T-helper 2 cell treated with Interferon-gamma antibody and Interleukin-4, amounts not matched to agents 5 μg/mL and 100 μg/mL, for 36 hours (primary cell): ENCODE measurements at regions not wholly inside any gene's neighbourhood (a gene's known extent, or its start where the extent isn't known, plus 50 kb on each side); places are given as distances from the start of the nearest gene placed in this dataset.

Source experiments
- DNase-seq: peaks from one replicate; pipeline ENCODE4 v3.0.0; 2021; ENCODE audit warnings: low spot score
- H3K27ac Mint-ChIP-seq: one replicate; pipeline ENCODE4 v1.8.0; 2021; ENCODE audit warnings: mild to moderate bottlenecking, mixed read lengths
- H3K27me3 Mint-ChIP-seq: one replicate; pipeline ENCODE4 v1.8.0; 2021; ENCODE audit warnings: low read depth, mixed read lengths
- H3K36me3 Mint-ChIP-seq: one replicate; pipeline ENCODE4 v1.8.0; 2021; ENCODE audit warnings: low read depth, mixed read lengths
- H3K4me1 Mint-ChIP-seq: one replicate; pipeline ENCODE4 v1.8.0; 2021; ENCODE audit warnings: low read depth, mixed read lengths
- H3K4me3 Mint-ChIP-seq: one replicate; pipeline ENCODE4 v1.8.0; 2022; ENCODE audit warnings: mild to moderate bottlenecking, moderate library complexity, mixed read lengths
- H3K9me3 Mint-ChIP-seq: one replicate; pipeline ENCODE4 v1.8.0; 2021; ENCODE audit warnings: mixed read lengths

DNA sequence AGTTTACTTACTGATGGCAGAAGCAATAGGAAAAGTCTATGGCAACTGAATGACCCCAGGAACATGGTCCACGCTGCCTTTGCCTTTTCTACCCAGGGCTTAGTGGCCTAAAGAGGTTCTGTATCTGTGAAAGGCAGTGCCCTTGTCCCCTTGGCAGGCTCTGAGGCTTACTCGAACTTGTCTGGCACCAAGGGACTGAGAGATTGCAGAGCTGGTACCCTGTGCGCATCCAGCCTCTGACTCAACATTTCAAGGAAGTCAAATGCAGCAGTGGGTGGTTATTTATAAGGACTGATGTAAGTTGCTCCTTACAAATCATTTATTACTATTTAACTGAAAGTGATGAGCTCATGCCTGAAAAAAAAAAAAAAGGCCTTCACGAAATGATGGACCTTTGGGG lies 299.9 kb upstream of the MYOCD start:
- no peak for DNase-seq
- no peak overlapping the region for H3K27ac Mint-ChIP-seq

DNA sequence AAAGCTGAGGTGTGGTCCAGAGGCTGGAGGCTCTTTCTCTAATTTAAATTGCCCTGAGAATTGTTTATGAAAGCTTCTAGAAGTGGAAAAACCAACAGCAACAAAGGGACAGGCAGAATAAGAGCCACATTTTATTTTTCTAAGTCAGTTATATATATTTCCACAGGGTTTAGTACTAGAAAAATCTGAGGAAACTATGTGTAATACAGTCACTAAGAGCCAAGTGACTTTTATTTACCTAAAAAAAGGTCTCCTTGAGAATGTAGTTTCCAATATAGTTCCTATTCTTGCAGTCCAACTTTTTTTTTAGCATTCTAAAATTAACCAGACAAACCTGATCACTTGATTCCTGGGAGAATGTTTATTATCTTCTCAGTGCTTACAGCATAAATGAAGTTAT lies 296.6 kb upstream of the MYOCD start:
- DNase-seq = no peak
- H3K27ac Mint-ChIP-seq = no peak overlapping the region
- no peaks in the 10 kb centered on the region for H3K36me3 Mint-ChIP-seq
- H3K9me3 Mint-ChIP-seq = peaks cover 46% of the 10 kb centered on the region
- no peaks in the 10 kb centered on the region for H3K4me1 Mint-ChIP-seq
- H3K27me3 Mint-ChIP-seq = no peaks in the 10 kb centered on the region
- H3K4me3 Mint-ChIP-seq = no peak overlapping the region

More for the DNA sequence above, 299.9 kb upstream of the MYOCD start:
- H3K4me1 Mint-ChIP-seq = no peaks in the 10 kb centered on the region
- H3K9me3 Mint-ChIP-seq = peaks cover 50% of the 10 kb centered on the region
- H3K4me3 Mint-ChIP-seq = no peak overlapping the region
- H3K36me3 Mint-ChIP-seq = no peaks in the 10 kb centered on the region
- no peaks in the 10 kb centered on the region for H3K27me3 Mint-ChIP-seq

DNA sequence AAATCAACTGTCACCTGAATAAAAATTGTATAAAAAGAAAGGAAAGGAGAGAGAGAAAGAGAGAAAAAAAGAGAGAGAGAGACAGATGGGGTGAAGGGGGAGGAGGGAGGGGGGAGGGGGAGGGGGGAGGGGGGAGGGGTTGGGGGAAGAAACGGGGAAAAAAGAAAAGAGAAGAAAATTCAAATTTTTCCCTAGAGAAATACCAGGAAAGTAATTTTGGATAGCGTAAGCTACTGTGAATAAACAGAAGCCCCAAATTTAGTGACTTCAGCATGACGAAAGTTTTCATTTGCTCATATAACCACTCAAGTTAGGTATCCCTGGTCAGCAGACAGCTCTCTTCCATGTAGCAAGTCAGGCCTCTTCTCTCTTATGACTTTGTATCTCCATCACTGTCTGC lies 289.4 kb upstream of the MYOCD start:
- no peaks in the 10 kb centered on the region for H3K36me3 Mint-ChIP-seq
- DNase-seq = no peak
- no peaks in the 10 kb centered on the region for H3K27me3 Mint-ChIP-seq
- H3K9me3 Mint-ChIP-seq = peaks cover 35% of the 10 kb centered on the region
- H3K4me3 Mint-ChIP-seq = no peak overlapping the region
- H3K27ac Mint-ChIP-seq = no peak overlapping the region
- no peaks in the 10 kb centered on the region for H3K4me1 Mint-ChIP-seq

DNA sequence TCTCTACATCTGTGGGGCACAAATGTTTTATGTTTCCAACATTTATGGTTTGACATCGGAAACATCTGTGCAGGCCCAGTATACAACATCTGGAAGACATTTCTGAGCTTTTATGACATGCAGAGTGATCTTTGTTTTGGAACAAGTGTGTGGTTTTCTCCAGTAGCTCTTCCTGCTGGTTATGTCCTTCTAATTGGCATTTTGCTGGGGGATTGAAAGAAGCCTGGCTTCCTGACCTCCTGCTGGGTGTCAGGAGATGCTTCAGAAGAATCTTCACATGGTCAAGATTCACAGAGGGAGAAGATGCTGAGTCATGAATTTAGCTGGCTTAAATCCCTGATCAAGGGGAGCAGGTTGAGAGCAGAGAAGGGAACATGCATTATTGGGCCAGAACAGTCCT lies 279.5 kb upstream of the MYOCD start:
- Mint-ChIP-seq H3K27ac (no peak overlapping the region), H3K4me3 (no peak overlapping the region), H3K36me3 (no peaks in the 10 kb centered on the region), H3K9me3 (peaks cover 22% of the 10 kb centered on the region), H3K4me1 (no peaks in the 10 kb centered on the region), H3K27me3 (no peaks in the 10 kb centered on the region)
- no peak for DNase-seq

DNA sequence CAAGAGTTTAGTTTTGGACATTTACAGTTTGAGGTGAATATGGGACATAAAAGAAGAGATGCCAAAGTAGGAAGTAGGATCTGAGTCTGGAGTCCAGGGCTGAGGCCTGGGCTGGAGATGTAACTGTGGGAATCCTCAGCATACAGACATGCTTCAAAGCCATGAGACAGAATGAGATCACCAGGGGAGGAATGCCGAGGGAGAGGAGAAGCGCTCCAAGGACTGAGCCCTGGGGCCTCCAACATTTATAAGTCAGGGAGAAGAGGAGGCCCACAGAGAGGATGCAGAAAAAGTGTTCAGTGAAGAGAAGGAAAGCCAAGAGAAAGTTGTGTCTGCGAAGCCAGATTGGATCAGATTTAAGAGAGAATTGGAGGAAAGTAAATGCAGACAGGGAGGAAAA lies 277.5 kb upstream of the MYOCD start:
- H3K4me3 Mint-ChIP-seq = no peak overlapping the region
- no peaks in the 10 kb centered on the region for H3K27me3 Mint-ChIP-seq
- no peaks in the 10 kb centered on the region for H3K36me3 Mint-ChIP-seq
- DNase-seq = no peak
- no peaks in the 10 kb centered on the region for H3K4me1 Mint-ChIP-seq
- H3K9me3 Mint-ChIP-seq = peaks cover 20% of the 10 kb centered on the region
- H3K27ac Mint-ChIP-seq = no peak overlapping the region

DNA sequence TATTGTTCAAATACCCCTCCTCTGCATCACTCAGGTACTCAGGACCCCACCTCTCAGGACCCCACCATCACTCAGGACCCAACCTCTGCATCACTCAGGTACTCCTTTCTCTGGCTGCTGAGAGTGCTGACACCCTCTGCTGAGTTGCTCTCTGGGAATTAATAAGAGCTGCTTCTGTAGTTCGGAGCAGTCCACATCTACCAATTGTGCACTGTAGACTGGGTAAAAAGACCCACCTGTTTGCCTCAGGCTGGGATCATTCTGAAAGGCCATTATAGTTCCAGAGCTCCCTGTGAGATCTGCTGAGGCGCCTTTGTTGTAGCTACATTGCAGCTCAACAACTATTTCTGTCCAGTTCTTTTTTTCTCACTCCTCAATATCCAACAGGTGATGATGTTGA lies 276.3 kb upstream of the MYOCD start:
- Mint-ChIP-seq H3K27ac (no peak overlapping the region), H3K4me1 (no peaks in the 10 kb centered on the region), H3K4me3 (no peak overlapping the region), H3K27me3 (no peaks in the 10 kb centered on the region), H3K9me3 (peaks cover 27% of the 10 kb centered on the region), H3K36me3 (no peaks in the 10 kb centered on the region)
- no peak for DNase-seq

DNA sequence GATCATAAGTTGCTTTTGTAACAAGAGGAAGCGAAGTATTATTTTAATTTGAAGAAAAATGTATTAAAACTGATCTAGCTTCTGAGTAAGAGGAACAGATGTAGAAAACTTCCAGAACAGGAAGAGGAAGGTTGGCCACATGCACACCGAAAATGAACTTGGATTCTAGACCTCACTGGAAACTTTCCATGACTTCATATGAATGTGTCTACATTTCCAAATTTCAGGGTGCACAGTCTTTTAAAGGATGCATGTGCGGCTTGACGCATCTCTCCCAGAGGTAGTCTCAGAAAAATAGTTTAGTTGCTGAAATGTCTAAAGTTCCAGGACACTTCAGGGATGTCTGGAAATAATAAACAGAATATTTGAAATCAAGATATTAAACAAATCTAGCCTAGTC lies 275.1 kb upstream of the MYOCD start:
- Mint-ChIP-seq H3K27ac (no peak overlapping the region), H3K36me3 (no peaks in the 10 kb centered on the region), H3K9me3 (peaks cover 33% of the 10 kb centered on the region), H3K27me3 (no peaks in the 10 kb centered on the region), H3K4me1 (no peaks in the 10 kb centered on the region), H3K4me3 (no peak overlapping the region)
- no peak for DNase-seq

DNA sequence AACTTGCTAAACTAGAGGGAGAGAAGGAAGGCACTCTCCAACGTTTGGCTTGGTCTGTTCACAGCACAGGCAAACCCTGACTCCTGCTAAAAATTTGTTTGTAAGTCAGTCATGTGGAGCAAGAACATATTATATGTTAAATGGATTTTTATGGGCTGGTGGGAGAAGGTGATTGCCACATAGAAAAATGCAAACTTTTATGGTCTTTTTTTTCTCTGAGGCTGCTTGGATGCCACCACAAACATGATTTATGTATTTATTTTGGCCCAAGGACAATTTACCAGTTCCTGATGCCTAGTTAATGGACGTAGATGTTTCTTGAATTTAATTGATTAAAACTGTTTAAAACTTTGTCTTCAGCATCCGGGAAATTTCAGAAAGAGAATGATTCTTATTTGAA lies 274.2 kb upstream of the MYOCD start:
- H3K27ac Mint-ChIP-seq = no peak overlapping the region
- no peaks in the 10 kb centered on the region for H3K4me1 Mint-ChIP-seq
- no peak for DNase-seq
- H3K36me3 Mint-ChIP-seq = no peaks in the 10 kb centered on the region
- H3K9me3 Mint-ChIP-seq = peaks cover 37% of the 10 kb centered on the region
- no peak overlapping the region for H3K4me3 Mint-ChIP-seq
- H3K27me3 Mint-ChIP-seq = no peaks in the 10 kb centered on the region

DNA sequence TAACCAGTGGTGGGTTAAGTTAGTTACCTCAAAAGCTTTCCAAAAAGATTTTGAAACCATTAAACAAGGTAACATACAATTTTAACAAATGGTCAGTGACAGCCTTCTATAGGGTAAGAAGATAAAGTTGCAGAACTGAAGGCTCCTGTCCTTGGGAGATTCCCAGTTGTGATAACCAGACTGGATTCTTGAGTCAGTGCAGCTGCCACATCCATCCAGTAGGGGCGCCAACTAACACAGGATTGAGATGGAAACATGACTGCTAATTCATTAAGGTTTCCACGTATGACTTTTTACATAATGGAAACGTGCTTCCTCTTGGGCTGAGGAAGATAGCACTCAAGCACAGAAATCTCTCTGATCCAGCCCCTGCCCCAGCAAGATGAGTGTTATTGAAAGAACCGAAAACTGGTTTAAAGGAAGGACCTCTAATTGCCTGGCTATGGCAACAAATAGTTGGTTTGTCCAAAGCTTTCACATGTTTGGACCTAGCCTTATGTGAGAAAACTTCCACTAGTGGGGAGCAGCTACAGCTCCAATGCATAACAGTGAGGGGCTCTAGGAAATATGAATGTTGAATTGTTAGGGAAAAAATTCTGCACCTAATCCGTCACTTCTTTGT lies 269.8 kb upstream of the MYOCD start:
- Mint-ChIP-seq H3K4me1 (no peaks in the 10 kb centered on the region), H3K36me3 (no peaks in the 10 kb centered on the region), H3K4me3 (no peak overlapping the region), H3K27me3 (no peaks in the 10 kb centered on the region), H3K9me3 (peaks cover 46% of the 10 kb centered on the region), H3K27ac (no peak overlapping the region)
- no peak for DNase-seq

DNA sequence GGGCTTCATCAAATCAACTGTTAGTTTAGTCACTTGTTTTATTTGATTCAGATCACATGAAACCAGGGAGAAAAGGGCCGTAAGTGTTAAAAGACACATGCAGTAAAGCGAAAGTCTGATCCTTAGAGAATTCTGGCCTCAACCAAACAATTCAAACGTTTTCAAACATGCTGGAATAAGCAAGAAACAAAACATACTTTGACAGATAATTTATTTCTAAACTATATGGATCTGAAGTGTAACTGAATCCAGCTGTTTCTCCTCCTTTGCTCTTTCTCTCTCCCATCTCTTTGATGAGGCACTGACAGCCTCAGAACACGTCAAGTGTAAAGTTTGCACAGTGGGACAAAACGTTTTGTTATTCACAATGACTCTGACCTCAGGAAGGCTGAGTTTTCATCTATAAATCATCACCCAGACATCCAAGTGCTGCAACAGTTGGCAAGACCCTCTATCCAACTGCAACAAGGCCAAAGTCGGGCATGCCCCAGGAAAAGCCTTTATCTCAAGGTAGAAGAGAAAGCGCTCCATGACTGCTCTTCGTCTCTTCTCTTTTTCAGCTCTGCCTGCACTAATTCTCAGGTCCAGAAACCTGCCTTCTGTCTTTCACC lies 267.1 kb upstream of the MYOCD start:
- H3K4me1 Mint-ChIP-seq = no peaks in the 10 kb centered on the region
- no peak overlapping the region for H3K4me3 Mint-ChIP-seq

DNA sequence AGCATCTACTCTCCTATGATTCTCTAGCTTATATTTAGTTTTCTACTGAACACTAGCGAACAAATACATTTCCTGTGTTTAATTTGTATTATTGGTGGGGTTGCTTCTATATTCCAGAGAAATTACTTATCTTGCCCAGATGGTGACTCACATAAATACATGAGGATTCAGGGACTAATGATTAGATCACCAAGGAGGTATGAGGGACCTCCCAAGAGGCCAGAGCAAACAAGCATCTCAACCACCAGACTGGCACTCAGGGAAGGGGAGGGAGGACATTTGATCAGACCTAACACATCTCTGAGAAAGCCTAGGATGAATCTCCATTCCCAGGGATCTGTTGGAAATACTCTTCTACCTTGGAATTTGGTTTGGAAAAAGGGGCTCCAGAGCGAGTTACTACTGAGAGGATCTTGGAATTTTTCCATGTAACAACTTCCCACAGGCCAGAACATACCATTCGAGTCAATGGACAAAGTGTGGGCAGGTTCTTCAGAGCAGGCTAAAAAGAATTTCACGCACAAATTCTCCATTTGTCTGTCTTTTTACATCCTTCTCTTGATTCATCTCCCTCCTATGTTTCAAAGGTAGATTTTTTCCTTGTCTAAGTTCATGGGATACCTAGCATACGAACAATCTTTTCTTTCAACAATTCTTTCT lies 262.6 kb upstream of the MYOCD start:
- no peaks in the 10 kb centered on the region for H3K4me1 Mint-ChIP-seq
- no peaks in the 10 kb centered on the region for H3K36me3 Mint-ChIP-seq
- DNase-seq = no peak
- no peaks in the 10 kb centered on the region for H3K27me3 Mint-ChIP-seq
- peaks cover 24% of the 10 kb centered on the region for H3K9me3 Mint-ChIP-seq
- H3K27ac Mint-ChIP-seq = no peak overlapping the region
- H3K4me3 Mint-ChIP-seq = no peak overlapping the region

More for the DNA sequence above, 267.1 kb upstream of the MYOCD start:
- Mint-ChIP-seq H3K27me3 (no peaks in the 10 kb centered on the region), H3K27ac (no peak overlapping the region), H3K9me3 (peaks cover 39% of the 10 kb centered on the region), H3K36me3 (no peaks in the 10 kb centered on the region)
- DNase-seq = no peak

DNA sequence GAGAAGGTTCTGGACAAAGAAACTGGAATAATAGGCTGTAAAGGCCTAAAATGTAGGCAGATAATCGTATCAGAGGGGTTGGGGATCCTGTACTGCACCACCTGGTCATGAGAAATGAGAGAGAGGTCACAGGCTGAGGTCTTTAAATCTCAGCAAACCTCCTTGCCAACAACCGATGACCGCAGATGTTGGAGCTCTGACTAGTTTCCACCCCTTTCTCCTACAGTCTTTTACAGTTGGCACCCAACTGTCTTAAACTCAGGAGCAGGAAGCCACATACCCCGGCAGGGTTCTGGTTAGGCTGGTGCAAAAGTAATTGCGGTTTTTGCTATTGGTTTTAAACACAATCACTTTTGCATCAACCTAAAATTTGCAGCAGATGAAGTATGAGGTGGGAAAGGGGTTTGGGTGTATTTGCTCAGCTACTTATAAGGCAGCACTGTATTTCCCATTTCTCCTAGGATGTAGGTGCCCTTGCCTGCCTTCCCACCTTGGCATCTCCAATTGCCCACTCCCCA lies 261.8 kb upstream of the MYOCD start:
- H3K4me3 Mint-ChIP-seq = no peak overlapping the region
- no peak overlapping the region for H3K27ac Mint-ChIP-seq
- no peaks in the 10 kb centered on the region for H3K36me3 Mint-ChIP-seq
- no peaks in the 10 kb centered on the region for H3K27me3 Mint-ChIP-seq
- DNase-seq = no peak
- peaks cover 16% of the 10 kb centered on the region for H3K9me3 Mint-ChIP-seq
- no peaks in the 10 kb centered on the region for H3K4me1 Mint-ChIP-seq

DNA sequence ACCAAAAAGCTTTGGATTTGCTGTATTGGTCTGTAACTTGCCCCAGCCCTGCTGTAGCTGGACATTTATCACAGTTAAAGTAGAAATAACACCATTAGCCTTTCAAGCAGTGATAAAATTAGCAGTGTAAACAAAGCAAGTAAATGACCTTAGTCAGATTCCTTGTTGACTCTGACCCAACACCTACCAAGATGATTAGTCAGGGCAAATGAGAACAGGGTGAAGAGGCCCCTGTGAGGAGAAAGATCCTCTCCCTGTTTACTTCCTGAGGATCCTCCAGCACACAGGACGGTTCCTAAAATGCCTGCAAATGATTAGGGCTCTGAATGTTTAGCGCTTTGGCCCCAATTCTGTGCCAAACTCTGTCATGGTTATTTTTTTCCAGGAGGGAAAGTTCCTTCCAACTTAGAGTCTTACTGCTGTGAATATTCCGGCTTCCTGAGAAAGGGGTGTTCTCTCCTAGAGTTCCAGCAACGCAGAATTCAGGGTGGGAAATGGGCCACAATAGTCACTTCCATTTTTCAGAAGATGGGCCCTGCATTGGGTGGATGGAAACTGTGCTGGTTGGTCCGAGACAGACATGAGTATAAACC lies 259.0 kb upstream of the MYOCD start:
- Mint-ChIP-seq H3K27me3 (no peaks in the 10 kb centered on the region), H3K4me1 (no peaks in the 10 kb centered on the region), H3K27ac (no peak overlapping the region), H3K36me3 (no peaks in the 10 kb centered on the region), H3K9me3 (peaks cover 18% of the 10 kb centered on the region), H3K4me3 (no peak overlapping the region)
- no peak for DNase-seq

DNA sequence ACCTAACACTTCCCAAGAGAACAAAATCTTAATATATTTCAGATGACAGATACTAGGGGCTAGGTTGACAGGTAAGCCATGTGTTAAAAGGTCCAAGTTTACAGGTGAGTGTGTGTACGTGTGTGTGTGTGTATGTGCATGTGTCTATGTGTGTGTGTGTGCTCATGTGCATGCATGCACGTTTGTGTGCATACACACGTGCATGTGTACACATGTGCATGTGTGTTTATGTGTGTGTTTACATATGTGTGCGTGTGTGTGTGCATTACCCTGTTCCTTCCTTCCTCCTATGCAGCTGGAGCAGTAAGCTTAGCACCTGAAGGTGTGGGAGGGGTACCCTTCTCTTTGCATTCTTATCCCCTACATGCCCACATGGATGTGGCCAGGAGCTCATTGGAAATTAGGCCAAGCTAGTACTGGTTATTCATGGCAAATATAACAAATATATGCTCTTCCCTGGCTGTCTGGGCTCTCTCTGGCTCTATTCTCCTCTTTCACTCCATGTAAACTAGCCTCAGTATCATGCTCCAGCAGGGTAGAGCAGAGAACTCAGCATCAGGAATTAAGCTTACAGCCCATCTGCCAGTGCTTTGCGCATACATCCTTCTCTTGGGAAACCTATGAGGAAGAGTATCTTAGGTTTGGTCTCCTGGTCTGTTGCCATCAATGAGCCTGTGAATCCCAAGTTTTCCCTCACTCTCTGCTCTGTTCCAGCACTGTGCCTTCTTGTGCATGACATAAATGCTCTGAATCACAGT lies 258.0 kb upstream of the MYOCD start:
- Mint-ChIP-seq H3K36me3 (no peaks in the 10 kb centered on the region), H3K4me1 (no peaks in the 10 kb centered on the region), H3K27me3 (no peaks in the 10 kb centered on the region), H3K27ac (no peak overlapping the region), H3K4me3 (no peak overlapping the region), H3K9me3 (peaks cover 22% of the 10 kb centered on the region)
- DNase-seq = no peak
